Lung (tissue), 11 donors: ENCODE measurements at regions not wholly inside any gene's neighbourhood (a gene's known extent, or its start where the extent isn't known, plus 50 kb on each side); places are given as distances from the start of the nearest gene placed in this dataset.

Source experiments
- ATAC-seq: fragments of 200-7000 bp; cut with Tn5 transposase; one replicate; pipeline ENCODE4 v1.9.1; 2020; ENCODE audit warnings: moderate number of reproducible peaks; ENCODE audit not compliant: insufficient read depth, low FRiP score
- DNase-seq, 3 donors: peaks; one replicate each; pipeline ENCODE4 v3.0.0-alpha.2; 2013 to 2017
- H3K27ac ChIP-seq, 2 donors: one replicate each; pipeline ENCODE4 v1.5.1; 2013; ENCODE audit warnings: mild to moderate bottlenecking in 2 of 2, moderate library complexity in 2 of 2, control low read depth in 1 of 2, inconsistent platforms in 1 of 2, low read depth in 1 of 2, low read length in 1 of 2
- H3K27me3 ChIP-seq, 3 donors: one replicate each; pipeline ENCODE4 v1.5.1; 2013; ENCODE audit warnings: low read length in 2 of 3; ENCODE audit not compliant: control insufficient read depth in 3 of 3, insufficient read depth in 3 of 3
- H3K36me3 ChIP-seq, 4 donors: one replicate each; pipeline ENCODE4 v1.5.1; 2013; ENCODE audit warnings: low read length in 4 of 4, mild to moderate bottlenecking in 1 of 4, moderate library complexity in 1 of 4; ENCODE audit not compliant: control insufficient read depth in 4 of 4, insufficient read depth in 4 of 4
- H3K4me1 ChIP-seq, 5 donors: one replicate each; pipeline ENCODE4 v1.5.1; 2013; ENCODE audit warnings: low read length in 5 of 5, mild to moderate bottlenecking in 2 of 5, moderate library complexity in 1 of 5; ENCODE audit not compliant: control insufficient read depth in 5 of 5, insufficient read depth in 5 of 5
- H3K4me3 ChIP-seq: one replicate; pipeline ENCODE4 v1.5.1; 2013; ENCODE audit warnings: mild to moderate bottlenecking, control low read depth, moderate library complexity
- H3K9ac ChIP-seq, 2 donors: one replicate each; pipeline ENCODE4 v1.5.1; 2013; ENCODE audit warnings: low read length in 2 of 2, control low read depth in 1 of 2; ENCODE audit not compliant: insufficient read depth in 1 of 2
- H3K9me3 ChIP-seq, 4 donors: one replicate each; pipeline ENCODE4 v1.5.1; 2013; ENCODE audit warnings: low read length in 3 of 4, mild to moderate bottlenecking in 1 of 4, moderate library complexity in 1 of 4; ENCODE audit not compliant: control insufficient read depth in 4 of 4, insufficient read depth in 3 of 4
- WGBS, 2 donors: extraction: QIAGEN DNeasy Blood & Tissue Kit; methylation state at CpG; one replicate each; pipeline ENCODE4 v1.1.7; 2013; 5-methylcytosine and 5-hydroxymethylcytosine counted together
- TF ChIP-seq, protein P1 (sequence below): IDR thresholded peaks from 2 replicates; pipeline ENCODE4 v1.5.1; 2012; ENCODE audit warnings: mild to moderate bottlenecking; ENCODE audit errors: control extremely low read depth, extremely low read depth
- donor health status: control.
- donor health status: control.
- donor health status: Bipolar disorder and iron deficiency.
- donor health status: healthy.
- donor health status: DM: yes; HTN: yes; CAD: no.

DNA sequence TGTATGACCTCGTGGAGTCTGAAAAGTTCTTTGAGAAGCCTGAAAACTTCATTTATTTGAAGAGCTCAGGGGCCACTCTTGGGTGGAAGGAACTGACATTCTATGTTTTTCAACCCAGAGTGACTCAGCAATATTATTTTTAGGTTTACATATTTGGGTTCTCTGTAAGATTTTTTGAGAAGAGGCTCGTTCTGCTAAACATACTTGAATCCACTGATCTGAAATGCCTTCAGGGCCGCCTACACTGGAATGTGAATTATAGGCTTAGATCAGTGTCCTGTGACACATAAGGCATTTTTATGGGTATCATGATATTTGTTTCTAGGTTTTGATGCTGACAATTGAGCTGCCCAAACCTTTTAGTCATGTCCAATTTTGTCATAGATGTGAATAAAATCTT, 86.2 kb downstream of the PSAT1 start:
- TF ChIP-seq, protein P1, sequence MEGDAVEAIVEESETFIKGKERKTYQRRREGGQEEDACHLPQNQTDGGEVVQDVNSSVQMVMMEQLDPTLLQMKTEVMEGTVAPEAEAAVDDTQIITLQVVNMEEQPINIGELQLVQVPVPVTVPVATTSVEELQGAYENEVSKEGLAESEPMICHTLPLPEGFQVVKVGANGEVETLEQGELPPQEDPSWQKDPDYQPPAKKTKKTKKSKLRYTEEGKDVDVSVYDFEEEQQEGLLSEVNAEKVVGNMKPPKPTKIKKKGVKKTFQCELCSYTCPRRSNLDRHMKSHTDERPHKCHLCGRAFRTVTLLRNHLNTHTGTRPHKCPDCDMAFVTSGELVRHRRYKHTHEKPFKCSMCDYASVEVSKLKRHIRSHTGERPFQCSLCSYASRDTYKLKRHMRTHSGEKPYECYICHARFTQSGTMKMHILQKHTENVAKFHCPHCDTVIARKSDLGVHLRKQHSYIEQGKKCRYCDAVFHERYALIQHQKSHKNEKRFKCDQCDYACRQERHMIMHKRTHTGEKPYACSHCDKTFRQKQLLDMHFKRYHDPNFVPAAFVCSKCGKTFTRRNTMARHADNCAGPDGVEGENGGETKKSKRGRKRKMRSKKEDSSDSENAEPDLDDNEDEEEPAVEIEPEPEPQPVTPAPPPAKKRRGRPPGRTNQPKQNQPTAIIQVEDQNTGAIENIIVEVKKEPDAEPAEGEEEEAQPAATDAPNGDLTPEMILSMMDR: no peak
- 25 to 34% methylated on average over 3 of the region's 3 CpGs for whole genome bisulfite sequencing, 2 donors
- no peak overlapping the region for H3K4me3 ChIP-seq
- H3K9me3 ChIP-seq: peaks cover 0 to 3% (median 0%) of the 10 kb centered on the region in 4 donors
- DNase-seq (no peak), ATAC-seq (no peak)
- H3K36me3 ChIP-seq: no peaks in the 10 kb centered on the region
- H3K4me1 ChIP-seq: no peaks in the 10 kb centered on the region
- no peak overlapping the region for H3K27ac ChIP-seq
- H3K27me3 ChIP-seq: no peaks in the 10 kb centered on the region
- H3K9ac ChIP-seq: no peak overlapping the region

DNA sequence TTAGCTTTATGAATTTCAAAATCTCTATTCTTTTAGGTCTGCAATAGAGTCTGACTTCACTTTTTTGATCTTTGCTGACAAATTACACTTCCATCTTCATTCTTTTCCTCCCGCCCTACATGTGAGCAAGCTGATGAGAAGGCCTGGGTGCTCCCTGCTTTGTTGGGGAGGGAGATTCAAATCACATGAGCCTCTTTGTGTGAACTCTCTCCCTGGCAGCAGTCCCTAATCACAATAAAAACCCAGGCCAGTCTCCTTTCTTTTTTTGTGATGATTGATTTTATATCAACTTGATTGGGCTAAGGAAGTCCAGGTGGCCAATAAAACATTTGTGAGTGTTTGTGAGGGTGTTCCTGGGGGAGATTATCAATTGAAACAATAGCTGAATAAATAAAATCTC, 89.4 kb downstream of the PSAT1 start:
- Histone ChIP-seq H3K36me3 (no peaks in the 10 kb centered on the region), H3K4me3 (no peak overlapping the region), H3K27me3 (no peaks in the 10 kb centered on the region), H3K27ac (no peak overlapping the region), H3K9me3 (no peaks in the 10 kb centered on the region), H3K4me1 (no peaks in the 10 kb centered on the region), H3K9ac (no peak overlapping the region)
- ATAC-seq: no peak
- DNase-seq: no peak
- 93 to 98% methylated on average over 1 of the region's 1 CpG for WGBS, 2 donors
- TF ChIP-seq, protein P1: no peak

- Histone ChIP-seq H3K9me3 (no peaks in the 10 kb centered on the region), H3K27ac (no peak overlapping the region), H3K27me3 (no peaks in the 10 kb centered on the region), H3K9ac (no peak overlapping the region), H3K4me3 (no peak overlapping the region), H3K4me1 (no peaks in the 10 kb centered on the region), H3K36me3 (no peaks in the 10 kb centered on the region)
- DNase-seq: no peak
- no peak for ATAC-seq
- TF ChIP-seq, protein P1: no peak
Observed at GRCh38 chr9:78386773-78387172, 89.8 kb downstream of the PSAT1 start.

GRCh38 chr9:78393340-78393739, 96.4 kb downstream of the PSAT1 start:
- Histone ChIP-seq H3K4me1 (no peaks in the 10 kb centered on the region), H3K9ac (no peak overlapping the region), H3K4me3 (no peak overlapping the region), H3K27me3 (no peaks in the 10 kb centered on the region), H3K27ac (no peak overlapping the region), H3K36me3 (no peaks in the 10 kb centered on the region), H3K9me3 (peaks cover 0 to 10% (median 5%) of the 10 kb centered on the region in 4 donors)
- 81 to 83% methylated on average over 2 of the region's 2 CpGs for WGBS, 2 donors
- no peak for DNase-seq
- no peak for ATAC-seq
- TF ChIP-seq, protein P1: no peak
